IPS-18c (cell line): ENCODE measurements at regions not wholly inside any gene's neighbourhood (a gene's known extent, or its start where the extent isn't known, plus 50 kb on each side); places are given as distances from the start of the nearest gene placed in this dataset.

Experiments
- H3K4me3 ChIP-seq: 2 replicates; pipeline ENCODE4 v1.7.0; 2013; ENCODE audit warnings: low read depth, mild to moderate bottlenecking, low read length, moderate library complexity; ENCODE audit not compliant: insufficient read depth
- H3K9me3 ChIP-seq: one replicate; pipeline ENCODE4 v1.6.1; 2013; ENCODE audit warnings: mild to moderate bottlenecking, low read length, moderate library complexity; ENCODE audit not compliant: control insufficient read depth, insufficient read depth

DNA sequence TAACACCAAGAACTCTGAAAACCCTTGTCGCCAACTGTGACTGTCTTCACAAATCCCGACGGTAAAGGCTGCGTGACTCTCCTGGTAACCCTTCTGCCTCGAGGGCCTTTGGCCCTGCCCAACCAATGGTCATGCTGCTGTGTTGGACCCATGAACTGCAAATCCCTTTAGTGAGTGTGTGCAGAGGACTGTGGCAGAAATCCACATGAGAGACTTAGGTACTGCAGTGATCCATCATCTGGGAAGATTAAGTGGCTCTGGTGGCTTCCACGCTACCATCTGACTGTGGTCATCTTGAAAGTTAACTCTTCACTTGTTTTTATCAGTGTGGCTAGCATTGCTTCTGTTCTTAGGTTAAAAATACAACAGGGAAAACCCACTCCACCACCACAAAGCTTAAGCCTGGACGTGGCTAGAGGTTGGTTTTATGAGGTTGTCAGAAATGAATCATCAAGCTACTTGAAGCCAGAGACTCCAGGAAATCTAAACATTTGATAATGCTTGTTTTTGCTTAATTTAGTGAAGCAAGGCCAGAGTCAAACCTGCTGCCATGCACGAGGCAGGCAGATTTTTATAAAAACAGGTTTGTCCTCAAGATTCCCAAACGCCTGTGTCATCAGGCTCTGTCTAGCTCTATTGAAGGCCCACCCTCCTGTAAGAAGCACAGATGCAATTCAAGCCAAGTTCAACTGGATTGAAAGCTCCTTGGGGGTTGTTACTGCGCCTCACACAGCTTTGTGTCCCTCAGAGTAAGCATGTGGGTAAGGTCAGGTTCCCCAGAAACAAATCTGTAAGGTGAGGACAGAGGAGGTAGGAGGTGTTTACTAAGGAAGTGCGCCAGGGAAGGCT, 52.7 kb upstream of the ERCC6L2 start:
- no peak overlapping the region for H3K4me3 ChIP-seq
- no peaks in the 10 kb centered on the region for H3K9me3 ChIP-seq

DNA sequence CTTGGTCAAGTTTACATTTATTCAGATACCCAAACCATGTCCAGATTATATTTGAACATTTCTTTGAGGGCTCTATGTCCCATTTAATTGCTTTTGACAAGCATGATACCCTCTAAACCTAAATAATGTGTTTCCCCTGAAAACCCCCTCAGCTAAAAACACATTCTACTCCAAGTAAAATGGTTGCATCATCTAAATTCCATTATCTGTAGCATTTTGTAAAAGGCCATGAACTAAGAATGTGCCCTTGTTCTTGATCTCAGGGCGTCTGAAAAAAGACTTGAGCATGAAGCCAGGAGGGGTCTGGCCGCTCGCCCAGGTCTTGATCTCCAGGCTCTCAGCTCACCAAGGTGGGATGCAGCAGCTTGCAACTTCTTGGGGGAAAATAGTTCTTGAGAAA, 53.5 kb upstream of the ERCC6L2 start:
- Histone ChIP-seq H3K4me3 (no peak overlapping the region), H3K9me3 (no peaks in the 10 kb centered on the region)

DNA sequence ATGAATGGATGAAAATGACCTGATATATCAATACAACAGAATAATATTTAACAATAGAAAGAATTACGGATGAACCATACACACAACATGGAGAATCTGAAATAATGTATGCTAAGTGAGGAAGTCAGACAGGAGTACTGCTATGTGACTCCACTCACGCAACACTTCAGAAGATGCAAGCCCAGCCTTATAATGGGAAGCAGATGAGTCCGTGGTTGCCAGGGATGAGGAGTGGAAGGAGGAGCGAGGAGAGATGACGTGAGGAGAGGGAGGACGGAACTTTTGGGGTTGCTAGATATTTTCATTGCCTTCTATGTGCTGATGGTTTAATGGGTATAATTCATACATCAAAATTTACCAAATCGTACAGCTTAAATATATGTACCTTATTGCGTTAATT, 55.4 kb upstream of the ERCC6L2 start:
- H3K4me3 ChIP-seq = no peak overlapping the region
- no peaks in the 10 kb centered on the region for H3K9me3 ChIP-seq

DNA sequence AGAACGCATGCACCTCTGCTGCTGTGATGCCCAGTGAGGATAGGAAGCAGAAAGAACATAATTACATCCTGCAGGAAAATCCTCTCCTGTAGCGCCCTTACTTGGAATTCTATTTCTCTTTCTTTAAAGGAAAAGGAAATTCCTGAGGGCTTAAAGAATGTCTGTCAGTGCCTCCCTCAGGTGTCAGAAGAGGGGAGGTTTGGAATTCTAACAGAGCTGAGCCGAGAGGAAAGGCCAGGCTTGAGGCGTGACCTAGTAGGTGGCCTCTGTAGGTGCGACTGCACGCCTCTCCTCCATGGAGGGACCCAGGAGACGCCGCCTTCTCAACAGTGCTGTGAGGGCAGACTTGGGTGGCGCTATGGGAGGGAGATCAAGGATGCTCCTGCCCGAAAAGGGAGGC, 55.9 kb upstream of the ERCC6L2 start:
- H3K4me3 ChIP-seq = no peak overlapping the region

DNA sequence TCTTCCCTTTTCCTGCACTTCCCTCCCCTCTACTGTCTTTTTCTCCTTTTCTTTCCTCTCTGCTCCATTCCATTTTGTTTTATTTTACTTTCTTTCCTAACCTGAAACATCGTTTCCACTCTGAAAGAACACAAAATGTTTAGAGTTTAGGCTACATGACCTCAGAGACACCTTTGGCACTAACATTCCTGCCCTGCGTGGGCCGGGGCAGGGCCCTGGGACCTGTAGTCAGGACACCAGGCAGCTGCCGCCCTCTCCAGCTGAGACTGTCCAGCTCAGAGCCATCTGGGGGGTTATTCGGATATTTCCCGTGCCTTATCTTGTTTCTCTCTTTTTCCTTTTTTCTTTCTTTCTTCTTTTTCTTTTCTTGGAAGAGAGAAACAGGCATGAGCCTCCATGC, 58.3 kb upstream of the ERCC6L2 start:
- H3K9me3 ChIP-seq = no peaks in the 10 kb centered on the region

More for the DNA sequence above, 55.9 kb upstream of the ERCC6L2 start:
- no peaks in the 10 kb centered on the region for H3K9me3 ChIP-seq

DNA sequence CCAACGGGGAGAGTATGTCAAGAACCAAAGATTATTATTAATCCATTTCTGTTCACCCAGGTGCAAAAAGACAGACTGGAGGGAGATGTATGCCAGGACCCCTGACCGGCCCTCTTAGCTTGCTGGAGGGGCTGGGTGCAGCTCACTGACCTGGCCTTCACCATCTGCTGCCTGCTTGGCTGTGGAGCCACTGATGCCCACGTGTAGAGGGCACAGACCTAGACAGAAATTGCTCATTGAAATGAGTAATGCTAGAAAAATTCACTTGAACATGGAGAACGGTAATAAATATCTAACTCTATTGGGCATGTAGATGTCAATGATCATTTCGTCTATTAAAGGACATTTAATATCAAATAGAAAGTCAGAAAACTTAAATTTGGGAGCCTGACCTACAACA, 58.8 kb upstream of the ERCC6L2 start:
- H3K9me3 ChIP-seq = no peaks in the 10 kb centered on the region
- no peak overlapping the region for H3K4me3 ChIP-seq

More for the DNA sequence above, 58.3 kb upstream of the ERCC6L2 start:
- H3K4me3 ChIP-seq = no peak overlapping the region

DNA sequence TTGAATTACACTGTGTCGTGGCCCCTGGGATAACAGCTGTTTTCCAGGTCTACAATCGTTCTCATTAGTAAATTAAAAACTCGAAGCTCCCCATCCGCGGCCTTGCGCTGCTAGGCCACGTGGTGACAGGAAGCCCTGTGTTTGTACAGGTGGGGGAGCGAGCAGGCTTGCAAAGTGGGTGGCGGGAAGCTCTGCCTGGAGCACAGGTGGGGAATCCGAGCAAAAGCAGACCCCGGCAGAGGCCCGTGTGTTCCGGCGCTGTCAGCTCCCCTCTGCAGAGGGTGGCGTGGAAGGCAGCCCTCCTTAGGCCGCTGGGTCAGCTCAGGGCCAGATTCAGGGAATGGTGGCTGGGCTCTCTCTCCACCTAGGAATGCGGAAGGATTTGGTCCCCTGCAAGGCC, 59.5 kb upstream of the ERCC6L2 start:
- Histone ChIP-seq H3K4me3 (no peak overlapping the region), H3K9me3 (no peaks in the 10 kb centered on the region)

DNA sequence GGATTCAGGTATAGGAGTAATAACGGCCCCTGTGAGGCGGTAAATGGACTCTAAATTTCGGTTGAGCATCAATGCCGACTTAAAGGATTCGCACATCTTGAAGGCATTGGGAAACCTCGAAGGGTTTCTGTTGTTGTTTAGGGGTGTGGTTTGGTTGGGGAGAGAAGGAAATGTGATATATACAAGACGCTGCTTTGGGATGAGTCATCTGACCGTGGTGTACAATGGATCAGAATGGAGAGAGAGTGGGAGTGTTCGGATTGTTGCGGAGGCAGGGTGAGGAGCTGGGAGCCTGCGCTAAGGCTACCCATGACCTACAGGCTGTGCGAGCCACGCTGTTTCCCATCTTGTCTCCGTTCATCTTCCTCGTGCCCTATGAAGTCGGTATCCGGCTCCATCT, 60.4 kb upstream of the ERCC6L2 start:
- Histone ChIP-seq H3K4me3 (no peak overlapping the region), H3K9me3 (no peaks in the 10 kb centered on the region)

DNA sequence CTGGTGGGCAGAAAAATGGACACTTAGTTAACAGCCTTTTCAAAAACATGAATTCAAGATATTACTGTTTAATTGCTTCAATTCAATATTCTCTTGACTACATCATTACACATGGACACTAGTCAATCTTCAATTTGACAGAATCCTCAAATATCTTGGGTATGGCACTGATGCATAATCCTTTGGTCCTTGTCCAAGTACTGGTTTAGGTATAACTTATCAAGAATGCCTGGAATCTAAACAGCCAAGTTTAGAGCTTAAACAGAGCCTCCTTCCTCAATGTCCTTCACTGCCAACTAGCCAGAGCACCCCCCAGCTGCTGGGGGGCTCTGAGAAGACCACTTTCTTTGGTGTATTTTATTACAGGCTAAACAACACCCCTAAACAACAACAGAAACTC, 61.6 kb upstream of the ERCC6L2 start:
- Histone ChIP-seq H3K9me3 (no peaks in the 10 kb centered on the region), H3K4me3 (no peak overlapping the region)

DNA sequence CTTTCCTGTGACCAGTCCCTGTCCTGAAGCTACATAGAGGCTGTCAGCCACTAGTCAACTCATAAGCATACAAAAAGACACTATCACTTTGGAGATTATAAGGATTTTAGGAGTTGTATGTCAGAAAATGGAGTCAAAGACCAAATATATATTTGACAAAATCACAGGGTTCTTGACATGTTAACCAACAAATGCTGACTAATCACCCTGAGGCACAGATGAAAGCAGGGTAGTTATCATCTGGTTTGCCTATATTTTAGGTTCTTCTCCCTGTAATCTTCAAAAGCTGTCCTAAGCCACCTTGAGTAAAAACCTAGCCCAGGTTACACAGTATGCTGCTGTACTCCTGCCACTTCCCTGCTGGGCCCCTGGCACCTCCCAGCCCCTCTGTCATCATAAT, 64.7 kb upstream of the ERCC6L2 start:
- H3K9me3 ChIP-seq = no peaks in the 10 kb centered on the region

DNA sequence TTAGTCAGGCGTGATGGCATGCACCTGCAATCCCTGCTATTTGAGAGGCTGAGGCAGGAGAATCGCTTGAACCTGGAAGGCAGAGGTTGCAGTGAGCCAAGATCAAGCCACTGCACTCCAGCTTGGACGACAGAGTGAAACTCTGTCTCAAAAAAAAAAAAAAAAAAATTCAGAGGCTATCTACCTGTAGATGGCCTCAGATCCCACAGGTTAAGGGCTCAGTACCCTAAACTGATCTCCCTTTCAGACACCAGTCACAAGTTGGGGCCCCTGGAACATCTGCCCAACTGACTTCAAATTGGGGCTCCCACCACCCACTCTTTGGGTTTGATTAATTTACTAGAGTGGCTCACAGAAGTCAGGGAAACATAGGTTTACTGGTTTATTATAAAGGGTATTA, 65.4 kb upstream of the ERCC6L2 start:
- H3K9me3 ChIP-seq = no peaks in the 10 kb centered on the region
- H3K4me3 ChIP-seq = no peak overlapping the region

More for the DNA sequence above, 64.7 kb upstream of the ERCC6L2 start:
- no peak overlapping the region for H3K4me3 ChIP-seq

DNA sequence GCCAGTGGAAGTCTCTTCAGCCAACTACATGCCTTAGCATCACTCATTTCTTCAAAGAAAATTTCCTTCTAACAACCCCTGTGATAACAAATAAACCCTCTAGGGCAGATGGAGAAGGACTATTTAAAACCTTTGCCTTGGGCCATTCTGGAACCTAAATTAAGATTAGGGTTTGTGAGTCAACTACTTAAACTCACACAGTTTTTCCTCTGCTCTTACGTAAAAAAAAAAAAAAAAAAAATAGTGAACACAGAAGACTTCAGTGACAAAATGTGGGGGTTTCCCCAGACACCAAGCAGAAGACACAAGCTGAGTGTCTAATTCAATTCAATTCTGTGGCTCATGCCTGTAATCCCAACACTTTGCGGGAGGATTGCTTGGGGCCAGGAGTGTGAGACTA, 65.8 kb upstream of the ERCC6L2 start:
- Histone ChIP-seq H3K4me3 (no peak overlapping the region), H3K9me3 (no peaks in the 10 kb centered on the region)

DNA sequence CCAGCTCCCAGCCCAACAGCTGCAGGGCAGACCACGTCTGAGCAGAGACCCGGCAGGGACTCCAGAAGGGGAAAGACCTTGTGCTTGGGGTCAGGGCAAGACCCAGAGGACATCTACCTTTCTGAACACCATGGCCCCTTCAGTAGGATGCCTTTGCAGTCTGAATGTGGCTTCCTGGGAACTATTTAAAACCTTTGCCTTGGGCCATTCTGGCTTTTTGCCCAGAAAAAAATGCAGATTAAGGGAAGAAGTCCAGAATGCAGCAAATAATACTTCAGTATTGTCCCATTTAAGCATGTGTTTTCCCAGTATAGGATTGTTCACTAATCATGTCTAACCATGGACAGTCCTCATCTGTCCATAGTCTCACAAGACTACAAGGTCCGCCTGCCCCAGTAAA, 67.5 kb upstream of the ERCC6L2 start:
- Histone ChIP-seq H3K9me3 (no peaks in the 10 kb centered on the region), H3K4me3 (no peak overlapping the region)

DNA sequence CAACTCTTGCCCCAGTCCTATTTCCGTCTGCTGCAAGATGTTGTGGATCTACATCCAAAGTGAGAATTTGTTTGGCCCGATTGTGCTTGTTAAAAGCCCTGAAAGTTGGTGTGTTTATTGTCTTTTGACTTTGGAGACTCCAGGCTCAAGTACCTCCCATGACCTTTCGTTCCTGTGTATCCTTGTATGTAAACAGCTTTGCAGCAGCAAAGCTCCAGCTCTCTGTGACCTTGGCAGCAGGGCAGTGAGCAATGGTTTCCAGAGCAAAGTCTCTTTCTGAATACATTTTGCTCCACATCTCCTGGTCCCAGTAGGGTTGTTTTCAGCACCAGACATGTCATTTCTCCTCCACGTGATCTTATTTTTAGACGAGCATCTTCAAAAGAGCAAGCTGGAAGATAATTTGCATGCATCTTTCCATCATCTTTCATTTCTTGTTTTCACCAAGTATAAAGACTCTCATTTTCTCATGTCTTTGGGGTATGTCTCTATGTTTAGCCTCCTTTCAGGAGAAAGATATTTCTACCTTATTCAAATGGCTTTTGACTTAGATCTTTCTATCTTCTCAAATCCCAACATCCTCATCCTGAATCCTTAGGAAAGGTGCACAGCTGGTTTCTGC, 68.1 kb upstream of the ERCC6L2 start:
- Histone ChIP-seq H3K4me3 (no peak overlapping the region), H3K9me3 (no peaks in the 10 kb centered on the region)

DNA sequence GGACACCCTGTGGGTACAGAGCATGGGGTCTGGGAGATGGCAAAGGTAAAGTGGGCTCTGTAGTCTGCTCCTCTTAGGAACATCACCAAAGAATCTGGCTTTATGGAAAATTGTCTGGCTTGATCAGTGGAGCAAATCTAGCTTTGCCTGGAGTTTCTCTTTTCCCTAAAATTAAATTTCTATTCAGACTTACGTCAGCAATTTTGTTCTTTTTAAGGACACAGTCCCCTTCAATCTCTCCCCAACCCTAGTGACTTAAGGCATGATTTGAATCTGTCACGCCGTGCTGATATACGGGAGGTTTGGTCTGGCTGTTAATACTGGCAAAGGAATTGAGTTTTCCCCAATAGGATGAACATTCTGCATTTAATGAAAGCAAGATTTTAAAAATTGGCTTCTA, 72.3 kb upstream of the ERCC6L2 start:
- no peaks in the 10 kb centered on the region for H3K9me3 ChIP-seq
- H3K4me3 ChIP-seq = no peak overlapping the region

DNA sequence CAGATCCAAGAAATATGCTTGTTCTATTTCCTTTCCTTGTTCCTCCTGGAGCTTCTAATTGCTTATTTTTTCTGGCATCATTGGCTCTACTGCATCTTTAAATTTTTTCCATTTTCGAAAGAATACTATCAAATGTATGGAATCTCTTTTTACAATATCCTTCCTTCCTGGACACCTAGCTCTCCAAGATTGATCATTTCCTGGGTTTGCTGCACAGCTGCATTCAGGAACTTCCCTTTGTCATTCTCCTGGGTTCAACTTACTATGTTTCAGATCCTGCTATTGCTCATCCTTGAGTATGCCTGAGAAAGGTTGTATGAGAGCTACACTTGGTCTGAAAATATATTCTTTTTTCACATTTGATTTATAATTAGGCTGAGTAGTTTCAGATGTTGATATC, 73.7 kb upstream of the ERCC6L2 start:
- no peaks in the 10 kb centered on the region for H3K9me3 ChIP-seq

DNA sequence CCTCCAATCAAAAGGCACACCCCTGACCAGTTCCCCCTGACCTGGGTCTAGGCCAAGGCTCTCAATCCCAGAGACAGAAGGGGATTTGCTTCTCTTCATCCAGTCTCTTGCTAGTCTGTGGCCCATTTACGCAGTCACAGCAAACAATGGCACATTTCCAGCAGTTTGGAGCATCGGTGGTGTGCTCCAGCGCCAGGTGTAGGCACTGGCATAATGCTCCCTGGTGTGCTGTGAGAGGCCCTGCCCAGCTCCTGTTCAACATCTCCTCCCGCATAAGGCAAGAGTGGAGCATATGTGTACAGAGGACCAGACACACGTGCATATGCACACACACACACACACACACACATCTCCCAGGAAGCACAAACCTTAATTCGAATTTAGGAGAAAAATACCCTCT, 79.5 kb upstream of the ERCC6L2 start:
- no peaks in the 10 kb centered on the region for H3K9me3 ChIP-seq
- no peak overlapping the region for H3K4me3 ChIP-seq

More for the DNA sequence above, 73.7 kb upstream of the ERCC6L2 start:
- no peak overlapping the region for H3K4me3 ChIP-seq

DNA sequence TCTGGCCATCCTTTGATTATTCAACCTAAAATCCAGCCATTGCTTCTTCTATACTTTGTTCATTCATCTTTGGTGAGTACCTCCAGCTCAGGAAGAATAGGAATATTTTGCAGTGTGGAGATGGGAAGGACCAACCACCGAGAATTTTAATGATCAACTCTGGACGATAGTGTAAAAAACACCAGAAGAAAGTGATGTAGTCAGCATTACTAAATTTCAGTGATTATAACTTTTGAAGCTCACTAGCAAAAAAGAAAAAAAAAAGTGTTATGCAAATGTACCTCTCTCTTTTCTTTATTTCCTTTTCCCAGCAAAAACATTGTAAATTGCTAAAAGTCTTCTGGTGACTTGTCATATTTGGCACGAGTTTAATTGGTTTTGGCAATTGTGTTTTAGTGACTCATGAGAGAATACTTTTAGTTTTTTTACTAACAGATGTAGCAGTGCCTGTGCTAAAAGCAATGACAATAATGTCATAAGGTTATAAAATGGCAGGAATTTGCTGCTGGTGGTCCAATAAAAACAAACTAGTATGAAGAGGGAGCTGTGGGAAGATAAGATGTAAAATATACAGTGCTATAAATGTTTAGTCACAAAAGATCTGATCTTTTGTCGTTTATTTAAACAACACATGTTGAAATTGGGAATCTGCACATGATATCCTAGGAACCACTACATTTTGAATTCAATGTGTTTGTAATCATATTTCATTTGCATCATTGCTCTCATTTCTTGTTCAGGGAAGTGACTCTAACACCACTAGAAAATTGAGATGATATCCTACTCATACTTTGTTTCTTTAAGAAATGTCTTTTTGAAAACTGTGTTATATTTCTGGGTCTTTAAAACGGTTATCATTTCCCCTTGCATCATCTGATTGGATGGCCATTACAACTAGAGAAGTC, 81.3 kb upstream of the ERCC6L2 start:
- no peak overlapping the region for H3K4me3 ChIP-seq
- H3K9me3 ChIP-seq = no peaks in the 10 kb centered on the region
